ENCODE measurements at regions not wholly inside any gene's neighbourhood (a gene's known extent, or its start where the extent isn't known, plus 50 kb on each side); places are given as distances from the start of the nearest gene placed in this dataset.
A peak's percentile ranks its signal among the peaks of the same experiment; 100 is the strongest.

GRCh38 chr20:55919956-55920355, 85.4 kb downstream of the CBLN4 start:
- FAIRE-seq (no peak), DNase-seq (ENCODE audit: low read depth) (no peak)
- Histone ChIP-seq H3K27me3 (ENCODE audit: control insufficient read depth, insufficient read depth, low read length) (no peaks in the 10 kb centered on the region), H3K36me3 (ENCODE audit: control insufficient read depth, insufficient read depth, low read length) (no peaks in the 10 kb centered on the region), H3K4me3 (ENCODE audit: low read depth, low read length) (no peak overlapping the region)
- no peak for TF ChIP-seq CTCF (IDR thresholded peaks at IDR 0.05; ENCODE audit: insufficient read depth, low read length, severe bottlenecking)

GRCh38 chr20:55919319-55919718, 86.0 kb downstream of the CBLN4 start:
- Histone ChIP-seq H3K4me3 (ENCODE audit: low read depth, low read length) (no peak overlapping the region), H3K27me3 (ENCODE audit: control insufficient read depth, insufficient read depth, low read length) (no peaks in the 10 kb centered on the region), H3K36me3 (ENCODE audit: control insufficient read depth, insufficient read depth, low read length) (no peaks in the 10 kb centered on the region)
- no peak for TF ChIP-seq CTCF (IDR thresholded peaks at IDR 0.05; ENCODE audit: insufficient read depth, low read length, severe bottlenecking)
- DNase-seq (ENCODE audit: low read depth) (peak; percentile 36), FAIRE-seq (no peak)

- TF ChIP-seq CTCF (IDR thresholded peaks at IDR 0.05; ENCODE audit: insufficient read depth, low read length, severe bottlenecking), result no peak
- Histone ChIP-seq H3K27me3 (ENCODE audit: control insufficient read depth, insufficient read depth, low read length) (no peaks in the 10 kb centered on the region), H3K4me3 (ENCODE audit: low read depth, low read length) (no peak overlapping the region), H3K36me3 (ENCODE audit: control insufficient read depth, insufficient read depth, low read length) (no peaks in the 10 kb centered on the region)
- FAIRE-seq (no peak), DNase-seq (ENCODE audit: low read depth) (no peak)
Measured at GRCh38 chr20:55918471-55918870, 86.8 kb downstream of the CBLN4 start.

- Histone ChIP-seq H3K27me3 (ENCODE audit: control insufficient read depth, insufficient read depth, low read length) (no peaks in the 10 kb centered on the region), H3K36me3 (ENCODE audit: control insufficient read depth, insufficient read depth, low read length) (no peaks in the 10 kb centered on the region), H3K4me3 (ENCODE audit: low read depth, low read length) (no peak overlapping the region)
- TF ChIP-seq CTCF (IDR thresholded peaks at IDR 0.05; ENCODE audit: insufficient read depth, low read length, severe bottlenecking), result no peak
- DNase-seq (ENCODE audit: low read depth) (peak; percentile 56), FAIRE-seq (no peak)
Measured at GRCh38 chr20:55893031-55893430, 112.3 kb downstream of the CBLN4 start.

GRCh38 chr20:55888685-55889084, 116.6 kb downstream of the CBLN4 start:
- Histone ChIP-seq H3K27me3 (ENCODE audit: control insufficient read depth, insufficient read depth, low read length) (no peaks in the 10 kb centered on the region), H3K36me3 (ENCODE audit: control insufficient read depth, insufficient read depth, low read length) (no peaks in the 10 kb centered on the region), H3K4me3 (ENCODE audit: low read depth, low read length) (no peak overlapping the region)
- no peak for TF ChIP-seq CTCF (IDR thresholded peaks at IDR 0.05; ENCODE audit: insufficient read depth, low read length, severe bottlenecking)
- no peak for DNase-seq (ENCODE audit: low read depth)
- FAIRE-seq, result no peak

GRCh38 chr20:55882910-55883309, 122.4 kb downstream of the CBLN4 start:
- FAIRE-seq, result no peak
- Histone ChIP-seq H3K36me3 (ENCODE audit: control insufficient read depth, insufficient read depth, low read length) (no peaks in the 10 kb centered on the region), H3K27me3 (ENCODE audit: control insufficient read depth, insufficient read depth, low read length) (no peaks in the 10 kb centered on the region), H3K4me3 (ENCODE audit: low read depth, low read length) (no peak overlapping the region)
- TF ChIP-seq CTCF (IDR thresholded peaks at IDR 0.05; ENCODE audit: insufficient read depth, low read length, severe bottlenecking), result no peak
- DNase-seq (ENCODE audit: low read depth), result no peak

Measured in bronchial epithelial cell (primary cell).